Neural crest cell (in vitro differentiated cells): ENCODE measurements at regions not wholly inside any gene's neighbourhood (a gene's known extent, or its start where the extent isn't known, plus 50 kb on each side); places are given as distances from the start of the nearest gene placed in this dataset.

ENCODE experiments used
- DNase-seq: peaks from one replicate; pipeline ENCODE4 v3.0.0; 2021; ENCODE audit warnings: low read depth, mixed read lengths, low spot score
- H3K27ac Mint-ChIP-seq: one replicate; pipeline ENCODE4 v1.8.0; 2021; ENCODE audit warnings: mild to moderate bottlenecking, mixed read lengths; ENCODE audit not compliant: unreplicated experiment
- H3K27me3 Mint-ChIP-seq: 2 replicates; pipeline ENCODE4 v1.8.0; 2021; ENCODE audit warnings: low read depth, mild to moderate bottlenecking, mixed read lengths
- H3K36me3 Mint-ChIP-seq: 2 replicates; pipeline ENCODE4 v1.8.0; 2021; ENCODE audit warnings: low read depth, mild to moderate bottlenecking, mixed read lengths
- H3K4me1 Mint-ChIP-seq: 2 replicates; pipeline ENCODE4 v1.8.0; 2021; ENCODE audit warnings: mixed read lengths
- H3K4me3 Mint-ChIP-seq: one replicate; pipeline ENCODE4 v1.8.0; 2021; ENCODE audit warnings: mild to moderate bottlenecking, mixed read lengths
- H3K9me3 Mint-ChIP-seq: 2 replicates; pipeline ENCODE4 v1.8.0; 2021; ENCODE audit warnings: mixed read lengths
- CTCF ChIP-seq: fragments of 200-600 bp; sonication (generic); conservative IDR thresholded peaks from 2 replicates; pipeline ENCODE4 v1.5.0; 2021; ENCODE audit warnings: antibody characterized with exemption, mild to moderate bottlenecking

- H3K4me3 Mint-ChIP-seq = no peak overlapping the region
- no peaks in the 10 kb centered on the region for H3K4me1 Mint-ChIP-seq
- no peak for TF ChIP-seq CTCF
- H3K9me3 Mint-ChIP-seq = no peaks in the 10 kb centered on the region
- H3K27me3 Mint-ChIP-seq = no peaks in the 10 kb centered on the region
- H3K27ac Mint-ChIP-seq = no peak overlapping the region
- no peaks in the 10 kb centered on the region for H3K36me3 Mint-ChIP-seq
- no peak for DNase-seq
Observed at GRCh38 chr7:24135003-24135817, 148.8 kb upstream of the NPY start.

GRCh38 chr7:24137338-24137737, 146.7 kb upstream of the NPY start:
- Mint-ChIP-seq H3K36me3 (no peaks in the 10 kb centered on the region), H3K27me3 (no peaks in the 10 kb centered on the region), H3K27ac (no peak overlapping the region), H3K4me3 (no peak overlapping the region), H3K4me1 (no peaks in the 10 kb centered on the region), H3K9me3 (no peaks in the 10 kb centered on the region)
- TF ChIP-seq CTCF = no peak
- DNase-seq = no peak

GRCh38 chr7:24138343-24138742, 145.6 kb upstream of the NPY start:
- no peaks in the 10 kb centered on the region for H3K9me3 Mint-ChIP-seq
- H3K4me1 Mint-ChIP-seq = no peaks in the 10 kb centered on the region
- no peak overlapping the region for H3K27ac Mint-ChIP-seq
- DNase-seq = no peak
- no peak overlapping the region for H3K4me3 Mint-ChIP-seq
- no peaks in the 10 kb centered on the region for H3K36me3 Mint-ChIP-seq
- TF ChIP-seq CTCF = no peak
- no peaks in the 10 kb centered on the region for H3K27me3 Mint-ChIP-seq

- no peaks in the 10 kb centered on the region for H3K27me3 Mint-ChIP-seq
Observed at GRCh38 chr7:24140001-24140400, 144.0 kb upstream of the NPY start.

GRCh38 chr7:24141874-24142509, 142.0 kb upstream of the NPY start:
- H3K4me3 Mint-ChIP-seq = no peak overlapping the region
- H3K9me3 Mint-ChIP-seq = no peaks in the 10 kb centered on the region
- no peaks in the 10 kb centered on the region for H3K36me3 Mint-ChIP-seq
- no peaks in the 10 kb centered on the region for H3K4me1 Mint-ChIP-seq
- H3K27me3 Mint-ChIP-seq = no peaks in the 10 kb centered on the region
- TF ChIP-seq CTCF = no peak
- H3K27ac Mint-ChIP-seq = no peak overlapping the region
- DNase-seq = no peak

More at GRCh38 chr7:24140001-24140400, 144.0 kb upstream of the NPY start:
- Mint-ChIP-seq H3K4me1 (no peaks in the 10 kb centered on the region), H3K27ac (no peak overlapping the region), H3K36me3 (no peaks in the 10 kb centered on the region), H3K9me3 (no peaks in the 10 kb centered on the region), H3K4me3 (no peak overlapping the region)
- no peak for TF ChIP-seq CTCF
- no peak for DNase-seq
